HuH-7.5 (cell line): ENCODE measurements at regions not wholly inside any gene's neighbourhood (a gene's known extent, or its start where the extent isn't known, plus 50 kb on each side); places are given as distances from the start of the nearest gene placed in this dataset.

Experiments
- DNase-seq: peaks from one replicate; pipeline ENCODE4 v3.0.0; 2011; ENCODE audit warnings: low spot score

DNA sequence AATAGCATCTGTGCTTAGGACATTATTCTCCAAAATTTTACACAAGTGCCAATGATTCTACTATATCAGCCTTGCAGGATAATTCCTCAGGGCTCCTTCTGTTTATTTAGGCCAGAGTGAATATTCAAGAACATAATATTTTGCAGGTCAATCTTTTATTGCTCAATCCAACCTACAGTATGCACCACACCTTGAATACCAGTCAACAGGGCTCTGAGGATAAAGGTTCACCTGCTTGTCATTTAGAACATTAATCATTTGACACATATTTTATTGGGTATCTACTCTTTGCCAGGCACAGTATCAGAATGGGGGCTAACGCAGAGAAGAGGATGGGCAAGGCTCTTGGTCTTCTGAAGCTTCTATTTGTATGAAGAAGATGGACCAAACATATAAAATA lies 66.2 kb upstream of the SHISA3 start:
- DNase-seq = no peak

DNA sequence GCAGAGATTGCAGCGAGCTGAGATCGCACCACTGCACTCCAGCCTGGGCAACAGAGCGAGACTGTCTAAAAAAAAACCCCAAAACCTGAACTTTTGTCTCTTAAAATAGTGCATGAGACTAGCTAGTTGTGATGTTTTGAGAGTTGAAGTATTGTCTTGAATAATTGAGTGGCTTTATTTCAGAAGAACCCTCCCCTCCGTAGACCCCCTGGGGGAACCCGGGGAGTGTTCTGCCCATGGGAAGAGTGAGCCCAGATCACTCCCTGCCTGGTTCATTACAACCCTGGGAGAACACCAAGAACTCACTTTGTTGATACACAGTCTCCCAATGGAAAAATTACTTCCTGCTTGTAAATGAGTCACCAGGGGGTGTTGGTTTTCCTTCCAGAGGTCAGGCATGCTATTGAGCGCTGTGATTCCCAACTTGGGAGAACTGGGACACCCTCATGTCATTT lies 65.3 kb upstream of the SHISA3 start:
- DNase-seq = no peak

DNA sequence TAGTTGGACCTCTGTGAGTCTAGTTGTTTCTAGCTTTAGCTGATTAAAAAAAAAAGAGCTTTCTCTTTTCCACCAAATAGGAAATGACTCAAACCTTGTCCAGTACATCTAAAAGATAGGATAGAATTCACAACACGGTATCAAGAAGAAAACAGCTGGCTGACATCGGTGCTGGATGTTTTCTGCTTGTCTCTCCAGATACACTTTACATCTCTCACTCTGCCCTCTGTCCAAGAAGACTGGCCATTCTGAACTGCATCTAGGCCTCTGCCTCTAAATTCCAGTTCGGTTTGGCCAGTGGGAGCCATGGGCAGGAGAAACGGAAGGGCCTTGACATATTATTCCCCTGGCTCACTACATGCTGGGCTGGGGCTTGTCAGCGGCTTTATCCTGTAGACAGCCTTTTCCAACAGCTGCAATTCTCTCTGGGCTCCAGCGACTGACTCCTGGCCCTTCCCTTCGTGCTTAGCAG lies 57.3 kb upstream of the SHISA3 start:
- no peak for DNase-seq

DNA sequence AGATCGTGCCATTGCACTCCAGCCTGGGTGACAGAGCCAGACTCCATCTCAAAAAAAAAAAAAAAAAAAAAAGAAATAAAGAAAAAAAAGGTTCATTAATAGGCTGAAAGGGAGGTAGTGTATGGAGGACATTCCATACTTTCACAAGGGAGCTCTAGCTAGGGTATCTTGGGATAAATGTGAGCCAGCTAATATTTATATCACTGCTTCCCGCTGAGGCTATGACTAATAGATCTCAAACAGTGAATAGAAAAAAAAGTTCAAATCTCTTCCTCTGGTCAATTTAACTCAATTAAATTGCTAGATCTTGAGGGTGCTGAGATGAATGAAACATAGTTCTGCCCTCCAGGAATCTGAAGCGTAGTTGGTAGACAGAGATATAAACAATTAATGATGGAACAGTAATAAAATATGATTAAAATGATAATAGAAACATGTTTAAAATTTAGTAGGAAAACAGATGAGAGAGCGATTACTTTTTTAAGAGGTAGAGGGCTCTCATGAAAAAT lies 55.7 kb upstream of the SHISA3 start:
- no peak for DNase-seq

DNA sequence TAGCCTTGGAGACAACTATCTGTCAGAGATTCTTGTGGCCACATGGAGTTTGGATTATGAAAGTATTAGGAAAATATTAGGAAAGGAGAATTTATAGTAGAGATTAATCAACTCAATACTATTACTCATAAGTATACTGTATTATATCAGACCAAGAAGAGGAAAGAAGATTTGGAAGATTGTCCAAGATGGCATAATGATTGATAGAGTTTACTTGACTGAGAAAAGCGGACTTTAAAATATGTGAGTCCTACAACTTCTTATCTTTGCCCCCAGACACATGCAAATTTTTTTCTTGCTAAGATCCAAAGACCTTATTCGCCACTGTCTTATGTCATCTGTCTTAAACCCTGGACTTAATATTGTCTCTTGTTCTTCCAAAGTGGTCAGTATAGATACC lies 54.8 kb upstream of the SHISA3 start:
- DNase-seq = no peak

DNA sequence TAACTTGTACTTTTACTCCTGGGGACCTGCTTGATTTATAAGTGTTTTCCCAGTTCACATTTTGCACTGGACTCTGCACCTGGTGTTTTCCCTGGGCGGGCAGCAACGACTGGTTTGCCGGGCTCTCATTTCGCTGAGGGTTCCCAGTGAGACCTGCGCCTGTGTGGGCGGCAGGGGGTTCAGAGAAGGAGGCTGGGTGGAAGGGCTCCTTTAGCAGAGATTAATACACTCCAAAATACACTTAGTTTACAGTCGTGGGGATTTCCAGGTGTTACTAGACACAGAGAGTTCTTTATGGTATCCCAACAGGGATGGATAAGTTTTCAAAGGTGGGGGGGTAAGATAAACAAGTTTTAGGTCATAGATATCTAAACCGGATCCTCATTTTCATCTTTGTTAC lies 53.0 kb upstream of the SHISA3 start:
- no peak for DNase-seq

DNA sequence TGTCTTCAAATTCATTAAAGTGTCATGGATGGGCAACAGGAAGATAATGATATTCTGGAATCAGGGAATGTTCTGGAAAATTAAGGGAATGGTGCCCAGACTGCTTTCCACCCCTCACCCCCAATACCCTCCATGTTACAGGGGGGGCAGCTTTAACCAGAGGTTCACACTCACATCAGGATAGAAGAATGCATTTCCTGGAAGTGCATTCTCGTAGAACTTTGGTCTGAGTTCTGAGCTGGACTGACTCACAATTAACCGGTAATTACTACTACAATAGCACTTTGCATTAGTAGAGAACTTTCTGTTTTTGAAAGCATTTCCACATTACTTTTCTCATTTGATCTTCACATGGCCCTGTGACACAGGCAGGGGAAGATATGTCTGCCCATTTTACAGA lies 52.5 kb upstream of the SHISA3 start:
- DNase-seq = no peak

DNA sequence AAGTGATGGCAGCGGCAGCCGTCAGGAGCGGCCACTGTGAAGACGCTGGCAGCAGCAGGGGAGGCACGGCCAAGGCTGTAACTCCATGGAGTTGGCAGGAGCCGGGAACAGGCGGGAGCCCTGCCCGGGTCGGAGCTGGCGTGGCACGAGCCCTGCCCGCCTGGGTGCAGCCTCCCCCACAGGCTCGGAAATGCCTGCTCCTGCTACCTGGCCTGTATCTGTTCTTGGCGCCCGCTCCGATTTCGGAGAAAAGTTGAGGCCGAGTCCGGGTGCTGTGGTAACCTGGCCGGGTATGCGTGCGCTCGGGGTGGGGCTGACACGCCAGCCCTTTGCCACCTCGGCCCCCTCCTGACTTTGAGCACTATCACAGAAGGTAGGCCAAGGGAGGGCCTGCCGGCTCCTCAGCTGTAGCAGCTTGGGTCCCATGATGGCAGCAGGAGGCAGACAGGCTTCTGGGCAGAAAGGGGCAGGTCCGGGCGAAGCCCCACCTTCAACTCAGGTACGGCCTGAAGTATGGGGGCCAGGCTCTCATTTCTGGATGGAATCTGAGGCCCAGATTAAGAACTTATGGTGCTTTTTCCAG lies 51.2 kb upstream of the SHISA3 start:
- DNase-seq = no peak

DNA sequence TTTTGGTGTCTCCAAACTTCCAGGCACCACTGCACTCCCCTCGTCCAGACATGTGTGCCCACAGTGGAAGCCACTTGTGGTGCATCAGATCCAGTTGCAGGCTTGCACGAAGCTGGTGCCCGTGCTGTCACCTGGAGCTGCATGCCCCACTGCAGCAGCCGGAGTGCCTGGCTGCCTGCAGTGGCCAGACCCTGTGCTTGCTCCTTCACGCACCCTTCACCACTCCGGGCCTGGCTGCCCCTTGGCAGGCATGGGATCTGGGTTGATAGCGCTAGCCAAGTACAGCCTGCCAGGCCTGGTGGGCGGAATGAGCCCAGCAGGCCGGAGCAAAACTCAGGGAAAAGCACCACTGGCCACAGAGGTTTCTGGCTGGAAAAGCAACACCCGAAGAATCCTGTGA lies 50.2 kb upstream of the SHISA3 start:
- no peak for DNase-seq
